ENCODE measurements at regions not wholly inside any gene's neighbourhood (a gene's known extent, or its start where the extent isn't known, plus 50 kb on each side); places are given as distances from the start of the nearest gene placed in this dataset.

GRCh38 chr5:15283076-15283475 is 216.9 kb upstream of the FBXL7 start:
- peaks cover 2% of the 10 kb centered on the region for H3K4me1 ChIP-seq (ENCODE audit: control insufficient read depth, extremely low read depth, insufficient read depth, low read length)
- ChIA-PET CTCF (no interaction called here), POLR2A (no interaction called here)
- FAIRE-seq (no peak), DNase-seq (ENCODE audit: low read depth, low spot score) (no peak)
- no peaks in the 10 kb centered on the region for H3K9me1 ChIP-seq (replicated peaks; ENCODE audit: control insufficient read depth, extremely low read depth, insufficient read depth, low read length)
- no peak overlapping the region for H3K9ac ChIP-seq (replicated peaks; ENCODE audit: extremely low read depth, insufficient read depth, low read length)
- dilution Hi-C loops (cut with MboI; ENCODE audit: extremely low pct_ligation_motif_present, low sequenced_read_pairs): no loop called here
- no TSS peak for BruUV-seq (replicated peaks)
- intact Hi-C loops (cut with micrococcal nuclease): no loop called here
- H3K9me3 ChIP-seq (replicated peaks; ENCODE audit: control insufficient read depth, insufficient read depth, low read length): no peaks in the 10 kb centered on the region
- no peak overlapping the region for H3K4me3 ChIP-seq (replicated peaks in 1 of 3; ENCODE audit: insufficient read depth in 1 of 3, low read depth in 1 of 3, low read length in 3 of 3)
- no peaks in the 10 kb centered on the region for H4K20me1 ChIP-seq (replicated peaks; ENCODE audit: control insufficient read depth, extremely low read depth, insufficient read depth, low read length)
- H3K27me3 ChIP-seq (ENCODE audit: control insufficient read depth in 2 of 2, insufficient read depth in 2 of 2, low read length in 2 of 2): no peaks in the 10 kb centered on the region
- TF ChIP-seq CTCF (IDR thresholded peaks at IDR 0.05; ENCODE audit: extremely low read depth in 1 of 2, insufficient read depth in 1 of 2, low read depth in 1 of 2, low read length in 2 of 2): no peak
- no peak for TF ChIP-seq POLR2AphosphoS5 (IDR thresholded peaks at IDR 0.05; ENCODE audit: insufficient read depth, low read depth, low read length)
- TF ChIP-seq MYC (IDR thresholded peaks at IDR 0.05; ENCODE audit: low read depth, low read length): no peak
- TF ChIP-seq JUN (IDR thresholded peaks at IDR 0.05; ENCODE audit: borderline replicate concordance, insufficient read depth, insufficient read length, low read depth): no peak
- TF ChIP-seq GATA2 (IDR thresholded peaks at IDR 0.05; ENCODE audit: insufficient read depth, insufficient read length, low read depth, low read length): no peak
- H2AFZ ChIP-seq (ENCODE audit: low read depth, low read length): no peak overlapping the region
- H3K79me2 ChIP-seq (ENCODE audit: control insufficient read depth, insufficient read depth, low read length): no peaks in the 10 kb centered on the region
- no peak overlapping the region for H3K4me2 ChIP-seq (ENCODE audit: insufficient read depth, low read length)
- H3K27ac ChIP-seq (ENCODE audit: insufficient read depth, low read depth, low read length): no peak overlapping the region
- H3K36me3 ChIP-seq (ENCODE audit: control insufficient read depth in 2 of 2, extremely low read depth in 1 of 2, insufficient read depth in 2 of 2, low read length in 2 of 2): no peaks in the 10 kb centered on the region

DNA sequence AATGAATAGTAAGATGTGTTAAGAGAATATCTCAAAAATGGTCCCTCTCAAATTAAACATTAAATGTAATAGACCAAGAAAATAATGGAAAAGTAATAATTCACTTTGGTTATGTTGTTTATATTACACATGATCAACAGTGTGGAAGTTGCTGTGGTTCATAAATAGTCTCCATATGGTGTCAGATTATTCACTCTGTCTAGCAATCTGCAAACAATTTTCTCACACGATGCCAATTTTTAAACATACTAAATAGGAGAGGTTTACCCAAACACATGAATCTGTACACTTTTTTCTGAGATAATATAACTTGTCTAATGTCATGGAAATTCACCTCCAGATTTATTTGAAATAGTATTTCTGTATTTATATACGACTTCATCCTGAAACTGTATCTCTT is 217.4 kb upstream of the FBXL7 start:
- no peaks in the 10 kb centered on the region for H3K27me3 ChIP-seq (ENCODE audit: control insufficient read depth in 2 of 2, insufficient read depth in 2 of 2, low read length in 2 of 2)
- no peak overlapping the region for H2AFZ ChIP-seq (ENCODE audit: low read depth, low read length)
- no peaks in the 10 kb centered on the region for H3K9me3 ChIP-seq (replicated peaks; ENCODE audit: control insufficient read depth, insufficient read depth, low read length)
- H3K4me2 ChIP-seq (ENCODE audit: insufficient read depth, low read length): no peak overlapping the region
- TF ChIP-seq EZH2 (IDR thresholded peaks at IDR 0.05; ENCODE audit: borderline replicate concordance, low read depth, low read length, severe bottlenecking) (no peak), JUN (IDR thresholded peaks at IDR 0.05; ENCODE audit: borderline replicate concordance, insufficient read depth, insufficient read length, low read depth) (no peak), POLR2AphosphoS5 (IDR thresholded peaks at IDR 0.05; ENCODE audit: insufficient read depth, low read depth, low read length) (no peak), MYC (IDR thresholded peaks at IDR 0.05; ENCODE audit: low read depth, low read length) (no peak), FOS (IDR thresholded peaks at IDR 0.05; ENCODE audit: borderline replicate concordance, insufficient read depth, low read length) (no peak), MAX (IDR thresholded peaks at IDR 0.05; ENCODE audit: insufficient read depth, insufficient read length) (no peak), CTCF (IDR thresholded peaks at IDR 0.05; ENCODE audit: extremely low read depth in 1 of 2, insufficient read depth in 1 of 2, low read depth in 1 of 2, low read length in 2 of 2) (no peak), GATA2 (IDR thresholded peaks at IDR 0.05; ENCODE audit: insufficient read depth, insufficient read length, low read depth, low read length) (no peak), POLR2A (IDR thresholded peaks at IDR 0.05; ENCODE audit: low read depth, low read length) (no peak)
- POLR2A ChIA-PET: no interaction called here
- H3K79me2 ChIP-seq (ENCODE audit: control insufficient read depth, insufficient read depth, low read length): no peaks in the 10 kb centered on the region
- H3K9ac ChIP-seq (replicated peaks; ENCODE audit: extremely low read depth, insufficient read depth, low read length): no peak overlapping the region
- FAIRE-seq (no peak), DNase-seq (ENCODE audit: low read depth, low spot score) (no peak)
- intact Hi-C loops (cut with micrococcal nuclease) (no loop called here), dilution Hi-C loops (cut with MboI; ENCODE audit: extremely low pct_ligation_motif_present, low sequenced_read_pairs) (no loop called here)
- H3K9me1 ChIP-seq (replicated peaks; ENCODE audit: control insufficient read depth, extremely low read depth, insufficient read depth, low read length): no peaks in the 10 kb centered on the region
- CTCF ChIA-PET: no interaction called here
- no peaks in the 10 kb centered on the region for H4K20me1 ChIP-seq (replicated peaks; ENCODE audit: control insufficient read depth, extremely low read depth, insufficient read depth, low read length)
- no peaks in the 10 kb centered on the region for H3K36me3 ChIP-seq (ENCODE audit: control insufficient read depth in 2 of 2, extremely low read depth in 1 of 2, insufficient read depth in 2 of 2, low read length in 2 of 2)
- H3K27ac ChIP-seq (ENCODE audit: insufficient read depth, low read depth, low read length): no peak overlapping the region
- H3K4me1 ChIP-seq (ENCODE audit: control insufficient read depth, extremely low read depth, insufficient read depth, low read length): peaks cover 2% of the 10 kb centered on the region
- BruUV-seq (replicated peaks): no TSS peak
- H3K4me3 ChIP-seq (replicated peaks in 1 of 3; ENCODE audit: insufficient read depth in 1 of 3, low read depth in 1 of 3, low read length in 3 of 3): no peak overlapping the region

All from endothelial cell of umbilical vein (primary cell).